HG03045 (cell line): ENCODE measurements at regions not wholly inside any gene's neighbourhood (a gene's known extent, or its start where the extent isn't known, plus 50 kb on each side); places are given as distances from the start of the nearest gene placed in this dataset.
"Not testable (repeated sequence)": the region's sequence is repeated elsewhere in the genome, so short reads cannot be mapped to it uniquely, and the experiment has no call there.

Experiments used
- ATAC-seq: cut with Tn5 transposase; IDR thresholded peaks from one replicate; pipeline ENCODE4 v1.9.1; 2021; ENCODE audit warnings: mild to moderate bottlenecking, moderate library complexity; ENCODE audit not compliant: unreplicated experiment

GRCh38 chr9:22170556-22170955 is 161.5 kb upstream of the CDKN2B start:
- no peak for ATAC-seq

GRCh38 chr9:22170990-22171670 is 162.0 kb upstream of the CDKN2B start:
- no peak for ATAC-seq

GRCh38 chr9:22171691-22172090 is 162.6 kb upstream of the CDKN2B start:
- ATAC-seq = no peak

- no peak for ATAC-seq
These were observed 164.8 kb upstream of the CDKN2B start for GRCh38 chr9:22173908-22174307.

GRCh38 chr9:22175972-22176545 is 167.0 kb upstream of the CDKN2B start:
- ATAC-seq = no peak

GRCh38 chr9:22181021-22181420 is 171.9 kb upstream of the CDKN2B start:
- not testable (repeated sequence) for ATAC-seq

- no peak for ATAC-seq
These were observed 180.4 kb upstream of the CDKN2B start for GRCh38 chr9:22189471-22189870.

GRCh38 chr9:22197000-22197399 is 187.9 kb upstream of the CDKN2B start:
- ATAC-seq = not testable (repeated sequence)

GRCh38 chr9:22198681-22199080 is 189.6 kb upstream of the CDKN2B start:
- no peak for ATAC-seq

GRCh38 chr9:22201256-22201655 is 192.2 kb upstream of the CDKN2B start:
- no peak for ATAC-seq

GRCh38 chr9:22203371-22204138 is 194.4 kb upstream of the CDKN2B start:
- ATAC-seq = no peak

GRCh38 chr9:22204240-22204639 is 195.1 kb upstream of the CDKN2B start:
- no peak for ATAC-seq

- no peak for ATAC-seq
These were observed 197.7 kb upstream of the CDKN2B start for GRCh38 chr9:22206833-22207232.

GRCh38 chr9:22208846-22209585 is 199.9 kb upstream of the CDKN2B start:
- ATAC-seq = no peak

GRCh38 chr9:22210262-22210661 is 201.2 kb upstream of the CDKN2B start:
- no peak for ATAC-seq

GRCh38 chr9:22210936-22211335 is 201.8 kb upstream of the CDKN2B start:
- no peak for ATAC-seq

- no peak for ATAC-seq
These were observed 202.7 kb upstream of the CDKN2B start for GRCh38 chr9:22211588-22212360.

GRCh38 chr9:22214021-22214420 is 204.9 kb upstream of the CDKN2B start:
- ATAC-seq = no peak

GRCh38 chr9:22214497-22215031 is 205.5 kb upstream of the CDKN2B start:
- ATAC-seq = no peak

- no peak for ATAC-seq
These were observed 206.4 kb upstream of the CDKN2B start for GRCh38 chr9:22215521-22215920.
